Neural crest cell (in vitro differentiated cells): ENCODE measurements at regions not wholly inside any gene's neighbourhood (a gene's known extent, or its start where the extent isn't known, plus 50 kb on each side); places are given as distances from the start of the nearest gene placed in this dataset.
"Not testable (repeated sequence)": the region's sequence is repeated elsewhere in the genome, so short reads cannot be mapped to it uniquely, and the experiment has no call there.

Source experiments
- DNase-seq: peaks from one replicate; pipeline ENCODE4 v3.0.0; 2021; ENCODE audit warnings: low read depth, mixed read lengths, low spot score
- H3K27ac Mint-ChIP-seq: one replicate; pipeline ENCODE4 v1.8.0; 2021; ENCODE audit warnings: mild to moderate bottlenecking, mixed read lengths; ENCODE audit not compliant: unreplicated experiment
- H3K27me3 Mint-ChIP-seq: 2 replicates; pipeline ENCODE4 v1.8.0; 2021; ENCODE audit warnings: low read depth, mild to moderate bottlenecking, mixed read lengths
- H3K36me3 Mint-ChIP-seq: 2 replicates; pipeline ENCODE4 v1.8.0; 2021; ENCODE audit warnings: low read depth, mild to moderate bottlenecking, mixed read lengths
- H3K4me1 Mint-ChIP-seq: 2 replicates; pipeline ENCODE4 v1.8.0; 2021; ENCODE audit warnings: mixed read lengths
- H3K4me3 Mint-ChIP-seq: one replicate; pipeline ENCODE4 v1.8.0; 2021; ENCODE audit warnings: mild to moderate bottlenecking, mixed read lengths
- H3K9me3 Mint-ChIP-seq: 2 replicates; pipeline ENCODE4 v1.8.0; 2021; ENCODE audit warnings: mixed read lengths
- TF ChIP-seq, protein P1 (sequence below): fragments of 200-600 bp; sonication (generic); conservative IDR thresholded peaks from 2 replicates; pipeline ENCODE4 v1.5.0; 2021; ENCODE audit warnings: antibody characterized with exemption, mild to moderate bottlenecking

DNA sequence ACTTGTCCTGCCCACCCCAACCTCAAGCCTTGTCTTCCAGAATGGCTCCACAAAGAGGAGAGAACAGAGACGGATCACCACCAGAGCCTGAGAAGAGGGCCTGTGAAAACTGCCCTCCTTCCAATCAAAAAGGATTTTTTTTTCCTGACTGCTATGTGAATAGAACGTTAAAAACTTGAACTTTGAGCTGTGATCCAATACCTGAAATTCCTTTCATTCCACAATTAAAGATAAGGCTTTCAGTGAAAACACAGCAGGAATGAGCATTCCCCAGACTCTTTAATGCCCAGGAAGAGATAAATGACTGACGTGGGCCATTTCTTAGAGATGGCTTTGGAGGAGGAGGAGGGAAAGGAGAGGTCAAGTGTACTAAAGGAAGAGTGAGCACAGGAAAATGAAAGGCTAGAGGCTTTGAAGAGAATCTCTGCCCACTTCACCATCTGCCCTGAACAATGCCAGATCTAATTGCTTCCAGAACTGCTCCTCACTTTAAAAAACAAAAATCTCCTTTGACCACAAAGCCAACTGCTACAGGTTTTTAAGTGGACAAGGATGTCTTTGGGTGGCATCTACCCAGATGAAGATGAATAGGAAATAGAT is 177.9 kb upstream of the MAP3K1 start:
- no peaks in the 10 kb centered on the region for H3K9me3 Mint-ChIP-seq
- TF ChIP-seq, protein P1, sequence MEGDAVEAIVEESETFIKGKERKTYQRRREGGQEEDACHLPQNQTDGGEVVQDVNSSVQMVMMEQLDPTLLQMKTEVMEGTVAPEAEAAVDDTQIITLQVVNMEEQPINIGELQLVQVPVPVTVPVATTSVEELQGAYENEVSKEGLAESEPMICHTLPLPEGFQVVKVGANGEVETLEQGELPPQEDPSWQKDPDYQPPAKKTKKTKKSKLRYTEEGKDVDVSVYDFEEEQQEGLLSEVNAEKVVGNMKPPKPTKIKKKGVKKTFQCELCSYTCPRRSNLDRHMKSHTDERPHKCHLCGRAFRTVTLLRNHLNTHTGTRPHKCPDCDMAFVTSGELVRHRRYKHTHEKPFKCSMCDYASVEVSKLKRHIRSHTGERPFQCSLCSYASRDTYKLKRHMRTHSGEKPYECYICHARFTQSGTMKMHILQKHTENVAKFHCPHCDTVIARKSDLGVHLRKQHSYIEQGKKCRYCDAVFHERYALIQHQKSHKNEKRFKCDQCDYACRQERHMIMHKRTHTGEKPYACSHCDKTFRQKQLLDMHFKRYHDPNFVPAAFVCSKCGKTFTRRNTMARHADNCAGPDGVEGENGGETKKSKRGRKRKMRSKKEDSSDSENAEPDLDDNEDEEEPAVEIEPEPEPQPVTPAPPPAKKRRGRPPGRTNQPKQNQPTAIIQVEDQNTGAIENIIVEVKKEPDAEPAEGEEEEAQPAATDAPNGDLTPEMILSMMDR: no peak
- no peak for DNase-seq
- no peaks in the 10 kb centered on the region for H3K36me3 Mint-ChIP-seq
- H3K27me3 Mint-ChIP-seq: no peaks in the 10 kb centered on the region
- H3K4me3 Mint-ChIP-seq: no peak overlapping the region
- peaks cover 35% of the 10 kb centered on the region for H3K4me1 Mint-ChIP-seq
- no peak overlapping the region for H3K27ac Mint-ChIP-seq

DNA sequence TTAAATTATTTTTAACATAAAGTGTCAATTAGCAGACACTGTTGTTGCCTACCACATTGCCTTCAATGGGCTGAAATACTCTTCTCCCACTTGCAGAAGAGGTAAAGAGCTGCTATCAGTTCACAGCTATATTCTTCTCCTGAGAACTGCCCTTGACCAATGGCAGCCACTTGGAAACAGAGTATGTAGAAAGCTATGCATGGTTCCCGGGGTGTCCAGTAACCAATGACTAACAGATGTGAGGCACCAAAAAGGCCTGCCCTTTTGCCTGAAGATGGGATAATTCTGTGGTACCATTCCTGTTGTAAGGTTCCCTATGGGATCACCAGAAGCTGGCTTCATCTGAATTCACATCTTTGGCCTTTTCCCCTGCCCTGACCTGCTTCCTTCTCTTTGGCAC is 181.4 kb upstream of the MAP3K1 start:
- H3K4me1 Mint-ChIP-seq: peaks cover 29% of the 10 kb centered on the region
- no peak for DNase-seq
- no peak overlapping the region for H3K27ac Mint-ChIP-seq
- TF ChIP-seq, protein P1: no peak
- no peak overlapping the region for H3K4me3 Mint-ChIP-seq
- H3K36me3 Mint-ChIP-seq: peaks cover 12% of the 10 kb centered on the region
- H3K27me3 Mint-ChIP-seq: no peaks in the 10 kb centered on the region
- H3K9me3 Mint-ChIP-seq: peaks cover 10% of the 10 kb centered on the region

DNA sequence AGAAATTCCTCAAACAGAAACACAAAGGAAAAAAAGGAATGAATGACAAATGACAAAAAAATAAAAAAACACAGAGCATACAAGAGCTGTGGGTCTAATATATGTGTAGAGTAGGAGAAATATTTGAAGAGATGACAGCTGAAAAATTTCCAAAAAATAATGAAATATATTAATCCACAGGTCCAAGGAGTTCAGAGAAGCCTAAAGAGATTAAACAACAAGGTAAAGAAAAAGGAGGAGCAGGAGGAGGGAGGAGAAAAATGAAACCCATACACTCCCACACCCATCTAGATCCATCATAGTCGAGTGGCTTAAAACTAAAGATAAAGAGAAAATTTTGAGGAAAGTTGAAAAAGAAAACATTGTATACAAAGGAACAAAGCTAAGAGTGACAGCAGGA is 182.4 kb upstream of the MAP3K1 start:
- no peaks in the 10 kb centered on the region for H3K27me3 Mint-ChIP-seq
- H3K36me3 Mint-ChIP-seq: peaks cover 16% of the 10 kb centered on the region
- no peak for DNase-seq
- peaks cover 23% of the 10 kb centered on the region for H3K4me1 Mint-ChIP-seq
- TF ChIP-seq, protein P1: no peak
- H3K4me3 Mint-ChIP-seq: no peak overlapping the region
- H3K27ac Mint-ChIP-seq: no peak overlapping the region
- H3K9me3 Mint-ChIP-seq: peaks cover 15% of the 10 kb centered on the region

DNA sequence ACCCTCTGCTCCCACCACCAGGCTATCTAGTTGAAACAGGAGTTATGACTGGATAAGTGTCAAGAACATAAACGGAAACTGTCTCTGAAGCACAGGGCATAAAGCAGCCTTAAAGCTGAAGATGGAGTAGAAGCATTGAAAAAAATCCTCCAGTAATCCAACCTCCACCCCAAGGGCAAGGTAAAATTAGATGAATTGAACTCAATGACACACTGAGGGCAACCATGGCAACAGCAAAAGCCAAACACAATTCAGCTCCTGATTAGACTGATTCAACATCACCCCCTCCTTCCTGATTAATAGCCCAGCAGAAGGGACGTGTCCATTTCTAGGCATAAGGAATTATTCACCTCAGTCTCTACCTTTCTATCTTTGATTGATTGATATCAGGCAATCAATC is 183.2 kb upstream of the MAP3K1 start:
- DNase-seq: no peak
- TF ChIP-seq, protein P1: no peak
- Mint-ChIP-seq H3K27me3 (no peaks in the 10 kb centered on the region), H3K36me3 (peaks cover 18% of the 10 kb centered on the region), H3K27ac (no peak overlapping the region), H3K9me3 (peaks cover 20% of the 10 kb centered on the region), H3K4me3 (no peak overlapping the region), H3K4me1 (peaks cover 15% of the 10 kb centered on the region)

DNA sequence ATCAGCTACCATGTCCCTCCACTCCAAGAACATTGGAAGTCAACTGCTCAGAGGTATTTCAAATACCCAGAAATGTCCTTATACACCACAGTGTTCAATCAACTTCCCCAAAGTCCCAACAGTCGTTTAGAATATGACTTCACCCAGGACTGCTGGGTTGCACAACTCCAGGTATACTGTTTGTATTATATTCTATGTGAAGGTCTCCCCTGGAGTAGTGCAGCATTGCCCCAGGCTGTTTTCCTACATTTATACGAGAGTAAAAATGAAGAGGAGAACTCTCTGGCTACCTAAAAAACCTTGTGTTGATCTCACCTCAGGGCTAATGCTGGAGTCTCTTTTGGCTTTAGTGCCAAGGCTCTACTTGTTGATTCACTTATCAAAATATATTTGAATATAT is 183.6 kb upstream of the MAP3K1 start:
- Mint-ChIP-seq H3K27ac (no peak overlapping the region), H3K36me3 (peaks cover 18% of the 10 kb centered on the region), H3K27me3 (no peaks in the 10 kb centered on the region), H3K4me3 (no peak overlapping the region), H3K4me1 (peaks cover 10% of the 10 kb centered on the region), H3K9me3 (peaks cover 24% of the 10 kb centered on the region)
- TF ChIP-seq, protein P1: no peak
- DNase-seq: no peak

DNA sequence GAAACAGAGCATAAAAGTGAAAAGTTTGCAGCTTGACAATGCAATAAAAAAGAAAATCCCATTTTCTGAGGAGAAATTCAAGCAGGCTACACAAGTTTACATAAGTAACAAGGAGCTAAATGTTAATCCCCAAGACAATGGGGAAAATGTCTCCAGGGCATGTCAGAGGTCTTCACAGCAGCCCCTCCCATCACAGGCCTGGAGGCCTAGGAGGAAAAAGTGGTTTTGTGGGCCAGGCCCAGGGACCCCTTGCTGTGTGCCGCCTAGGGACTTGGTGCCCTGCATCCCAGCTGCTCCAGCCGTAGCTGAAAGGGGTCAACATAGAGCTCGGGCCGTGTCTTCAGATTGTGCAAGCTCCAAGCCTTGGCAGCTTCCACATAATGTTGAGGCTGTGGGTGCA is 186.7 kb upstream of the MAP3K1 start:
- H3K4me1 Mint-ChIP-seq, H3K4me3 Mint-ChIP-seq, H3K27ac Mint-ChIP-seq, DNase-seq, H3K27me3 Mint-ChIP-seq: not testable (repeated sequence)
- peaks cover 24% of the 10 kb centered on the region for H3K36me3 Mint-ChIP-seq
- H3K9me3 Mint-ChIP-seq: peaks cover 32% of the 10 kb centered on the region
